ENCODE measurements at regions not wholly inside any gene's neighbourhood (a gene's known extent, or its start where the extent isn't known, plus 50 kb on each side); places are given as distances from the start of the nearest gene placed in this dataset.

- 1% methylated on average over 55 of the region's 56 CpGs for WGBS (ENCODE audit: insufficient coverage)
- H3K9ac ChIP-seq (ENCODE audit: insufficient read depth, low read length, poor library complexity, severe bottlenecking) = peak overlapping the region; percentile 51
Observed at GRCh38 chr1:50332941-50333594, 90.2 kb downstream of the DMRTA2 start.

DNA sequence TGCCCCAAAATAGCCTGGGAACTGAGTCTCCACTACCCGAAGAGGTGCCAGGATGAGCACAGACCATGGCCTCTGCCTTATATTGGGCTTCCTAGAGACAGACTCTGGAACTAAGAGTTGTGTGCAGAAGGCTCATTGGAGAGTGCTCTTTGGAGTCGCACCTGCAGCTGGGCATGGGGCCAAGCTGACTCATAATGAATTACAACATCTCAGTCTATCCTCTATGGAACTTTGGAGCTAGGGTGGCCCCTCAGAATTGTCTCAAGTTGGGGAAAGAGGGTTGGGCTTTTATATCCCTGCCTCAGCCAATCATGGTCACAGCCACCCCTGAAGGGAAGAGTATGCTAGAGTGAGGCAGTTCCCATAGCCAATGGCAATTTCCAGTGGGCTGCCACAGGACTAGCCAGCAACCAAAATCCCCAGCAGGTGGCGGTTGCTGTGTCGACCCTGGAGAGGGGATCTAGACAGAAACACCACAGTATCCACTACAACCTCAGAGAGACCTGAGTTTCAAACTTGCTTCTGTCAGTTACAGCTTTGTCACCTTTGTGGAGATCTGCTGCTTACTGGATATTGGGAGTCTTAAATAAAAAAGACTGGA, 93.8 kb downstream of the DMRTA2 start:
- peaks cover 13 to 29% of the 10 kb centered on the region in 2 donors for H3K27me3 ChIP-seq (ENCODE audit: control insufficient read depth in 2 of 2, insufficient read depth in 2 of 2, low read length in 2 of 2)
- intact Hi-C loops (cut with micrococcal nuclease) = no loop called here
- Mint-ChIP-seq H3K36me3 (no peaks in the 10 kb centered on the region), H3K4me3 (no peak overlapping the region), H3K9me3 (peaks cover 0 to 6% (median 0%) of the 10 kb centered on the region in 7 donors), H3K27ac (peak overlapping the region in 1 of 7 donors; percentile 20), H3K27me3 (ENCODE audit: low read depth in 3 of 3) (peaks cover 14 to 42% (median 28%) of the 10 kb centered on the region in 3 donors), H3K4me1 (peaks cover 7% of the 10 kb centered on the region)
- H3K36me3 ChIP-seq (replicated peaks in 1 of 2; ENCODE audit: control insufficient read depth in 1 of 2, insufficient read depth in 2 of 2, low read length in 2 of 2) = no peaks in the 10 kb centered on the region
- no peak overlapping the region for H3K27ac ChIP-seq (ENCODE audit: low read depth in 1 of 2, low read length in 2 of 2)
- peaks cover 4 to 12% of the 10 kb centered on the region in 2 donors for H3K4me1 ChIP-seq (ENCODE audit: control insufficient read depth in 1 of 2, insufficient read depth in 2 of 2, low read length in 2 of 2)
- no peak overlapping the region for H2AFZ ChIP-seq (ENCODE audit: insufficient read depth, low read depth, low read length, poor library complexity, severe bottlenecking)
- no CpG with 5 or more reads among the region's 4 CpGs for WGBS (ENCODE audit: insufficient coverage)
- no peaks in the 10 kb centered on the region for H3K79me2 ChIP-seq (ENCODE audit: insufficient read depth, low read length)
- no peaks in the 10 kb centered on the region for H3K9me3 ChIP-seq (replicated peaks in 1 of 2; ENCODE audit: control insufficient read depth in 1 of 2, insufficient read depth in 1 of 2, low read length in 2 of 2)
- H3K9ac ChIP-seq (ENCODE audit: insufficient read depth, low read length, poor library complexity, severe bottlenecking) = no peak overlapping the region
- H3K4me2 ChIP-seq (replicated peaks; ENCODE audit: extremely low read depth, low read length, poor library complexity, severe bottlenecking) = no peak overlapping the region
- no peak overlapping the region for H3K4me3 ChIP-seq (replicated peaks in 1 of 3; ENCODE audit: low read depth in 2 of 3, low read length in 3 of 3)
- TF ChIP-seq CTCF (IDR thresholded peaks at IDR 0.05) = no peak
- no peak for DNase-seq
- no peaks in the 10 kb centered on the region for H4K20me1 ChIP-seq (ENCODE audit: insufficient read depth, low read length)

More at GRCh38 chr1:50332941-50333594, 90.2 kb downstream of the DMRTA2 start:
- Mint-ChIP-seq H3K4me3 (peak overlapping the region; percentile 69 to 80), H3K9me3 (peaks cover 0 to 5% (median 0%) of the 10 kb centered on the region in 7 donors), H3K4me1 (peaks cover 7% of the 10 kb centered on the region), H3K27me3 (ENCODE audit: low read depth in 3 of 3) (peaks cover 18 to 56% (median 31%) of the 10 kb centered on the region in 3 donors), H3K36me3 (no peaks in the 10 kb centered on the region), H3K27ac (no peak overlapping the region)
- no peaks in the 10 kb centered on the region for H3K36me3 ChIP-seq (replicated peaks in 1 of 2; ENCODE audit: control insufficient read depth in 1 of 2, insufficient read depth in 2 of 2, low read length in 2 of 2)
- DNase-seq = peak; percentile 33 to 52 (median 39)
- H3K9me3 ChIP-seq (replicated peaks in 1 of 2; ENCODE audit: control insufficient read depth in 1 of 2, insufficient read depth in 1 of 2, low read length in 2 of 2) = no peaks in the 10 kb centered on the region
- peak overlapping the region; percentile 86 for H2AFZ ChIP-seq (ENCODE audit: insufficient read depth, low read depth, low read length, poor library complexity, severe bottlenecking)
- H3K27ac ChIP-seq (ENCODE audit: low read depth in 1 of 2, low read length in 2 of 2) = no peak overlapping the region
- TF ChIP-seq CTCF (IDR thresholded peaks at IDR 0.05) = peak; percentile 79
- H3K4me1 ChIP-seq (ENCODE audit: control insufficient read depth in 1 of 2, insufficient read depth in 2 of 2, low read length in 2 of 2) = peaks cover 4 to 12% of the 10 kb centered on the region in 2 donors
- H3K27me3 ChIP-seq (ENCODE audit: control insufficient read depth in 2 of 2, insufficient read depth in 2 of 2, low read length in 2 of 2) = peaks cover 13 to 33% of the 10 kb centered on the region in 2 donors
- H3K79me2 ChIP-seq (ENCODE audit: insufficient read depth, low read length) = no peaks in the 10 kb centered on the region
- H3K4me2 ChIP-seq (replicated peaks; ENCODE audit: extremely low read depth, low read length, poor library complexity, severe bottlenecking) = peak overlapping the region; percentile 91
- no peaks in the 10 kb centered on the region for H4K20me1 ChIP-seq (ENCODE audit: insufficient read depth, low read length)
- peak overlapping the region; percentile 31 to 77 (median 42) for H3K4me3 ChIP-seq (replicated peaks in 1 of 3; ENCODE audit: low read depth in 2 of 3, low read length in 3 of 3)
- intact Hi-C loops (cut with micrococcal nuclease) = no loop called here

Data from CD14-positive monocyte (primary cell).